Midbrain (tissue), 1 donor: ENCODE measurements at regions not wholly inside any gene's neighbourhood (a gene's known extent, or its start where the extent isn't known, plus 50 kb on each side); places are given as distances from the start of the nearest gene placed in this dataset.
"Not testable (repeated sequence)": the region's sequence is repeated elsewhere in the genome, so short reads cannot be mapped to it uniquely, and the experiment has no call there.

ENCODE experiments used
- DNase-seq: peaks from one replicate; lab custom pipeline; 2025; lab: John Stamatoyannopoulos, UW

- peak; percentile 81 for DNase-seq
Observed at GRCh38 chr17:47066841-47067682, 88.0 kb upstream of the RPRML start.

- no peak for DNase-seq
Observed at GRCh38 chr17:47066095-47066494, 87.0 kb upstream of the RPRML start.

- no peak for DNase-seq
Observed at GRCh38 chr17:47064684-47065083, 85.6 kb upstream of the RPRML start.

- DNase-seq: no peak
Observed at GRCh38 chr17:47063475-47063874, 84.4 kb upstream of the RPRML start.

GRCh38 chr17:47062851-47063250, 83.8 kb upstream of the RPRML start:
- not testable (repeated sequence) for DNase-seq

GRCh38 chr17:47060005-47060404, 81.0 kb upstream of the RPRML start:
- not testable (repeated sequence) for DNase-seq

GRCh38 chr17:47057830-47058229, 78.8 kb upstream of the RPRML start:
- DNase-seq: no peak

- not testable (repeated sequence) for DNase-seq
Observed at GRCh38 chr17:47057279-47057678, 78.2 kb upstream of the RPRML start.

- not testable (repeated sequence) for DNase-seq
Observed at GRCh38 chr17:47056687-47057086, 77.6 kb upstream of the RPRML start.
